NB4 (cell line): ENCODE measurements at regions not wholly inside any gene's neighbourhood (a gene's known extent, or its start where the extent isn't known, plus 50 kb on each side); places are given as distances from the start of the nearest gene placed in this dataset.

Source experiments
- CTCF ChIP-seq: IDR thresholded peaks from one replicate; pipeline ENCODE4 v1.5.1; 2012; ENCODE audit warnings: low read depth, low read length
- MAX ChIP-seq: IDR thresholded peaks from 2 replicates; pipeline ENCODE4 v1.6.1; 2011; ENCODE audit warnings: low read depth, low read length

- TF ChIP-seq CTCF (no peak), MAX (no peak)
Observed at GRCh38 chr1:47681735-47682134, 243.9 kb downstream of the FOXD2 start.
